Esophagus muscularis mucosa (tissue), 4 donors: ENCODE measurements at regions not wholly inside any gene's neighbourhood (a gene's known extent, or its start where the extent isn't known, plus 50 kb on each side); places are given as distances from the start of the nearest gene placed in this dataset.

Experiments
- DNase-seq: peaks from one replicate; pipeline ENCODE4 v3.0.0-alpha.2; 2017; ENCODE audit errors: extremely low spot score
- H3K27ac ChIP-seq, 4 donors: fragments of 200-600 bp; sonication (generic); replicated peaks in 1 of 4; 1 replicate in 3 of 4; 2 replicates in 1 of 4; pipeline ENCODE4 v1.5.1; 2016 to 2019; ENCODE audit warnings: mild to moderate bottlenecking in 1 of 4
- H3K27me3 ChIP-seq, 4 donors: fragments of 200-600 bp; sonication (generic); one replicate each; pipeline versions ENCODE4 v1.5.1 to v1.6.0; 2016 to 2019
- H3K36me3 ChIP-seq, 4 donors: fragments of 200-600 bp; sonication (generic); one replicate each; pipeline ENCODE4 v1.5.1; 2016 to 2019
- H3K4me1 ChIP-seq, 4 donors: fragments of 200-600 bp; sonication (generic); one replicate each; pipeline ENCODE4 v1.5.1; 2016 to 2019
- H3K4me3 ChIP-seq, 4 donors: fragments of 200-600 bp; sonication (generic); 1 replicate in 2 of 4; 2 replicates in 2 of 4; pipeline ENCODE4 v1.5.1; 2016 to 2019; ENCODE audit warnings: mild to moderate bottlenecking in 4 of 4, moderate library complexity in 1 of 4
- H3K9me3 ChIP-seq, 4 donors: fragments of 200-600 bp; sonication (generic); 1 replicate in 3 of 4; 2 replicates in 1 of 4; pipeline ENCODE4 v1.5.1; 2016 to 2019
- CTCF ChIP-seq, 3 experiments: fragments of 200-600 bp in 2 of 3; fragments of 450-650 bp in 1 of 3; sonication (generic) in 2 of 3; IDR thresholded peaks; one replicate each; pipeline ENCODE4 v1.5.1; 2017 to 2019; ENCODE audit warnings: antibody characterized with exemption in 3 of 3, mild to moderate bottlenecking in 2 of 3, moderate library complexity in 1 of 3
- EP300 ChIP-seq: sonication (generic); formaldehyde crosslinking; IDR thresholded peaks from one replicate; pipeline ENCODE4 v1.6.1; 2017; ENCODE audit warnings: antibody characterized with exemption
- POLR2A ChIP-seq: fragments of 450-650 bp; IDR thresholded peaks from one replicate; pipeline ENCODE4 v1.6.1; 2017; ENCODE audit warnings: antibody characterized with exemption, moderate library complexity, mild to moderate bottlenecking, low read depth
- POLR2AphosphoS5 ChIP-seq, 2 donors: sonication (generic); formaldehyde crosslinking; IDR thresholded peaks; one replicate each; pipeline ENCODE4 v1.6.1; 2017; ENCODE audit warnings: antibody characterized with exemption in 2 of 2
- WGBS: methylation state at CpG from one replicate; pipeline ENCODE4 v1.1.5; 2018; 5-methylcytosine and 5-hydroxymethylcytosine counted together
- intact Hi-C: fragments of 100-400 bp; cut with DNase I; formaldehyde crosslinking; loops from one replicate; pipeline ENCODE4 v1.15.1; 2023

GRCh38 chr2:210888035-210888434 is 331.6 kb downstream of the CPS1 start:
- no peaks in the 10 kb centered on the region for H3K27me3 ChIP-seq
- DNase-seq: no peak
- no peak overlapping the region for H3K27ac ChIP-seq
- intact Hi-C loops: no loop called here
- H3K9me3 ChIP-seq: peaks cover 0 to 4% (median 0%) of the 10 kb centered on the region in 4 donors
- no peaks in the 10 kb centered on the region for H3K36me3 ChIP-seq
- H3K4me1 ChIP-seq: no peaks in the 10 kb centered on the region
- no peak for TF ChIP-seq EP300
- no peak for TF ChIP-seq POLR2A
- no peak for TF ChIP-seq CTCF (IDR thresholded peaks at IDR 0.05)
- TF ChIP-seq POLR2AphosphoS5 (IDR thresholded peaks at IDR 0.05): no peak
- no peak overlapping the region for H3K4me3 ChIP-seq
- WGBS: 87% methylated on average over 6 of the region's 6 CpGs

- Histone ChIP-seq H3K27ac (no peak overlapping the region), H3K36me3 (no peaks in the 10 kb centered on the region), H3K27me3 (no peaks in the 10 kb centered on the region), H3K4me1 (no peaks in the 10 kb centered on the region), H3K4me3 (no peak overlapping the region), H3K9me3 (no peaks in the 10 kb centered on the region)
- no peak for DNase-seq
- TF ChIP-seq POLR2AphosphoS5 (IDR thresholded peaks at IDR 0.05) (no peak), CTCF (IDR thresholded peaks at IDR 0.05) (no peak), EP300 (no peak), POLR2A (no peak)
- 82% methylated on average over 5 of the region's 5 CpGs for WGBS
- intact Hi-C loops: no loop called here
Measured at GRCh38 chr2:210895132-210895531, 338.7 kb downstream of the CPS1 start.

- no peaks in the 10 kb centered on the region for H3K36me3 ChIP-seq
- TF ChIP-seq CTCF (IDR thresholded peaks at IDR 0.05) (no peak), EP300 (no peak), POLR2A (no peak), POLR2AphosphoS5 (IDR thresholded peaks at IDR 0.05) (no peak)
- intact Hi-C loops: no loop called here
- no peaks in the 10 kb centered on the region for H3K9me3 ChIP-seq
- WGBS: 80% methylated on average over 3 of the region's 3 CpGs
- no peak overlapping the region for H3K27ac ChIP-seq
- H3K27me3 ChIP-seq: no peaks in the 10 kb centered on the region
- H3K4me3 ChIP-seq: no peak overlapping the region
- no peak for DNase-seq
- H3K4me1 ChIP-seq: no peaks in the 10 kb centered on the region
Measured at GRCh38 chr2:210899131-210899530, 342.7 kb downstream of the CPS1 start.

GRCh38 chr2:210901326-210901725 is 344.9 kb downstream of the CPS1 start:
- no peaks in the 10 kb centered on the region for H3K9me3 ChIP-seq
- H3K4me3 ChIP-seq: no peak overlapping the region
- intact Hi-C loops: no loop called here
- TF ChIP-seq POLR2A (no peak), POLR2AphosphoS5 (IDR thresholded peaks at IDR 0.05) (no peak), EP300 (no peak), CTCF (IDR thresholded peaks at IDR 0.05) (no peak)
- H3K4me1 ChIP-seq: no peaks in the 10 kb centered on the region
- no peaks in the 10 kb centered on the region for H3K36me3 ChIP-seq
- no peak for DNase-seq
- 90% methylated on average over 4 of the region's 4 CpGs for WGBS
- no peak overlapping the region for H3K27ac ChIP-seq
- no peaks in the 10 kb centered on the region for H3K27me3 ChIP-seq

- TF ChIP-seq CTCF (IDR thresholded peaks at IDR 0.05) (no peak), POLR2A (no peak), POLR2AphosphoS5 (IDR thresholded peaks at IDR 0.05) (no peak), EP300 (no peak)
- Histone ChIP-seq H3K27ac (no peak overlapping the region), H3K27me3 (no peaks in the 10 kb centered on the region), H3K36me3 (no peaks in the 10 kb centered on the region), H3K4me1 (no peaks in the 10 kb centered on the region), H3K4me3 (no peak overlapping the region), H3K9me3 (peaks cover 0 to 7% (median 2%) of the 10 kb centered on the region in 4 donors)
- 89% methylated on average over 6 of the region's 6 CpGs for WGBS
- DNase-seq: no peak
- intact Hi-C loops: no loop called here
Measured at GRCh38 chr2:210912779-210913178, 356.4 kb downstream of the CPS1 start.
